GM12878 (cell line): ENCODE measurements at regions not wholly inside any gene's neighbourhood (a gene's known extent, or its start where the extent isn't known, plus 50 kb on each side); places are given as distances from the start of the nearest gene placed in this dataset.

Experiments used
- ATF2 ChIP-seq: IDR thresholded peaks from 2 replicates; pipeline ENCODE4 v1.6.1; 2012; ENCODE audit warnings: low read length, inconsistent platforms
- BMI1 ChIP-seq: fragments of 450-650 bp; IDR thresholded peaks from 2 replicates; pipeline ENCODE4 v1.6.1; 2016; ENCODE audit warnings: mild to moderate bottlenecking, moderate library complexity, borderline replicate concordance
- CBX5 ChIP-seq: sonication (generic); IDR thresholded peaks from 2 replicates; pipeline ENCODE4 v1.6.1; 2016; ENCODE audit warnings: low read depth, moderate library complexity, mild to moderate bottlenecking, inconsistent platforms
- CHD1 ChIP-seq: IDR thresholded peaks from 2 replicates; pipeline ENCODE4 v1.6.1; 2012; ENCODE audit warnings: low read depth, low read length, improper control_type of control experiment
- CREB1 ChIP-seq: IDR thresholded peaks from 2 replicates; pipeline ENCODE4 v1.6.1; 2012; ENCODE audit warnings: low read depth, mild to moderate bottlenecking, inconsistent platforms
- CTCF ChIP-seq, 3 experiments: IDR thresholded peaks in 2 of 3; conservative IDR thresholded peaks in 1 of 3; 2 replicates each; pipeline ENCODE4 v1.5.1; 2011; ENCODE audit warnings: low read depth in 3 of 3, low read length in 3 of 3, mild to moderate bottlenecking in 3 of 3, control low read depth in 2 of 3, moderate library complexity in 2 of 3, inconsistent platforms in 1 of 3, mixed read lengths in 1 of 3; ENCODE audit not compliant: control insufficient read depth in 2 of 3, insufficient read depth in 1 of 3; ENCODE audit errors: extremely low read depth in 1 of 3
- KDM1A ChIP-seq: fragments of 200-600 bp; sonication (generic); IDR thresholded peaks from 2 replicates; pipeline ENCODE4 v1.6.1; 2016; ENCODE audit warnings: borderline replicate concordance
- MTA2 ChIP-seq: fragments of 450-650 bp; IDR thresholded peaks from 2 replicates; pipeline ENCODE4 v1.6.1; 2016; ENCODE audit warnings: low read depth, mild to moderate bottlenecking, moderate library complexity
- POLR2A ChIP-seq: IDR thresholded peaks from 2 replicates; pipeline ENCODE4 v1.6.1; 2011; ENCODE audit warnings: low read depth, mild to moderate bottlenecking, low read length
- POLR2AphosphoS5 ChIP-seq: IDR thresholded peaks from 2 replicates; pipeline ENCODE4 v1.6.1; 2011; ENCODE audit warnings: mild to moderate bottlenecking, low read length, inconsistent platforms
- RAD21 ChIP-seq: IDR thresholded peaks from 2 replicates; pipeline ENCODE4 v1.6.1; 2011; ENCODE audit warnings: mild to moderate bottlenecking, low read depth, low read length, moderate library complexity; ENCODE audit not compliant: insufficient read depth
- SPI1 ChIP-seq: IDR thresholded peaks from 2 replicates; pipeline ENCODE4 v1.6.1; 2011; ENCODE audit warnings: low read depth, mild to moderate bottlenecking, low read length, moderate library complexity, borderline replicate concordance; ENCODE audit not compliant: insufficient read depth
- TARDBP ChIP-seq: IDR thresholded peaks from 2 replicates; pipeline ENCODE4 v1.6.1; 2016; ENCODE audit warnings: borderline replicate concordance
- ZBTB11 ChIP-seq: fragments of 450-650 bp; formaldehyde crosslinking; IDR thresholded peaks from 2 replicates; pipeline ENCODE4 v1.5.0; 2022; ENCODE audit warnings: mild to moderate bottlenecking, missing genetic modification characterization

- no peak for TF ChIP-seq KDM1A
- TF ChIP-seq CTCF (IDR thresholded peaks at IDR 0.05 in 2 of 3, conservative IDR thresholded peaks at IDR 0.05 in 1 of 3; ENCODE audit: control insufficient read depth in 2 of 3, extremely low read depth in 1 of 3, insufficient read depth in 1 of 3, low read depth in 3 of 3, low read length in 3 of 3) = no peak
- TF ChIP-seq ATF2 = no peak
- no peak for TF ChIP-seq CBX5
- TF ChIP-seq TARDBP = no peak
- no peak for TF ChIP-seq ZBTB11 (CRISPR knock-in tag)
- no peak for TF ChIP-seq CHD1
- TF ChIP-seq POLR2A = no peak
- no peak for TF ChIP-seq MTA2
- no peak for TF ChIP-seq RAD21
- no peak for TF ChIP-seq SPI1
- TF ChIP-seq CREB1 = no peak
- TF ChIP-seq POLR2AphosphoS5 = no peak
- TF ChIP-seq BMI1 = no peak
Measured at GRCh38 chr3:23035927-23036640, 167.0 kb upstream of the UBE2E2 start.
